A673 (cell line): ENCODE measurements at regions not wholly inside any gene's neighbourhood (a gene's known extent, or its start where the extent isn't known, plus 50 kb on each side); places are given as distances from the start of the nearest gene placed in this dataset.

Experiments used
- BruUV-seq: library from RNA; stranded (reverse); fragments of 400-500 nt; replicated peaks from 2 replicates; lab custom pipeline; 2021; lab: Mats Ljungman, UMichigan
- CTCF ChIA-PET: fragments of 300-600 bp; sonication (Branson Sonifier 250); formaldehyde crosslinking; loops from one replicate; lab custom pipeline; 2022; ENCODE audit warnings: antibody characterized with exemption; lab: Charles Lee
- POLR2A ChIA-PET: fragments of 300-600 bp; sonication (Branson Sonifier 250); formaldehyde crosslinking; loops from one replicate; lab custom pipeline; 2022; ENCODE audit warnings: antibody characterized with exemption; ENCODE audit not compliant: low non-redundant PET; lab: Charles Lee
- DNase-seq: peaks from one replicate; pipeline ENCODE4 v3.0.0-alpha.2; 2015; ENCODE audit warnings: low spot score
- H3K27ac ChIP-seq: fragments of 200-600 bp; sonication (generic); 2 replicates; pipeline ENCODE4 v1.5.1; 2016; ENCODE audit warnings: mixed run types, low read depth, mild to moderate bottlenecking, mixed read lengths, antibody characterized with exemption, low read length; ENCODE audit not compliant: poor library complexity, severe bottlenecking
- H3K27me3 ChIP-seq: fragments of 200-600 bp; sonication (generic); replicated peaks from 2 replicates; pipeline ENCODE4 v1.6.1; 2017; ENCODE audit warnings: mixed run types, low read depth, mild to moderate bottlenecking, mixed read lengths, antibody characterized with exemption, low read length; ENCODE audit not compliant: insufficient read depth, poor library complexity
- H3K36me3 ChIP-seq: fragments of 200-600 bp; sonication (generic); 2 replicates; pipeline ENCODE4 v1.6.1; 2016; ENCODE audit warnings: mixed run types, mild to moderate bottlenecking, mixed read lengths, antibody characterized with exemption, low read length; ENCODE audit not compliant: insufficient read depth, poor library complexity, severe bottlenecking
- H3K4me1 ChIP-seq: fragments of 200-600 bp; sonication (generic); 2 replicates; pipeline ENCODE4 v1.6.1; 2017; ENCODE audit warnings: mixed run types, mild to moderate bottlenecking, mixed read lengths, antibody characterized with exemption, low read length; ENCODE audit not compliant: insufficient read depth, poor library complexity, severe bottlenecking
- H3K4me3 ChIP-seq: fragments of 200-600 bp; sonication (generic); 2 replicates; pipeline ENCODE4 v1.5.1; 2016; ENCODE audit warnings: low read depth, mixed run types, mild to moderate bottlenecking, mixed read lengths, low read length; ENCODE audit not compliant: poor library complexity, severe bottlenecking
- H3K9me3 ChIP-seq: fragments of 200-600 bp; sonication (generic); 2 replicates; pipeline ENCODE4 v1.6.1; 2016; ENCODE audit warnings: mixed run types, low read depth, mild to moderate bottlenecking, mixed read lengths, antibody characterized with exemption, low read length; ENCODE audit not compliant: poor library complexity, severe bottlenecking
- EZH2 ChIP-seq: fragments of 200-600 bp; sonication (generic); IDR thresholded peaks from 2 replicates; pipeline ENCODE4 v1.6.1; 2017; ENCODE audit warnings: borderline replicate concordance, low read depth, mild to moderate bottlenecking, mixed read lengths, antibody characterized with exemption, low read length; ENCODE audit not compliant: poor library complexity, severe bottlenecking
- intact Hi-C: fragments of 100-400 bp; cut with micrococcal nuclease; formaldehyde crosslinking; loops from one replicate; pipeline ENCODE4 v1.10.0; 2022; ENCODE audit not compliant: unreplicated experiment
- TF ChIP-seq, protein P1 (sequence below): fragments of 300-800, 200-600 bp; sonication (generic); conservative IDR thresholded peaks from 2 replicates; pipeline ENCODE4 v1.5.1; 2017; ENCODE audit warnings: low read depth, mild to moderate bottlenecking, antibody characterized with exemption, low read length, moderate library complexity, mixed read lengths

DNA sequence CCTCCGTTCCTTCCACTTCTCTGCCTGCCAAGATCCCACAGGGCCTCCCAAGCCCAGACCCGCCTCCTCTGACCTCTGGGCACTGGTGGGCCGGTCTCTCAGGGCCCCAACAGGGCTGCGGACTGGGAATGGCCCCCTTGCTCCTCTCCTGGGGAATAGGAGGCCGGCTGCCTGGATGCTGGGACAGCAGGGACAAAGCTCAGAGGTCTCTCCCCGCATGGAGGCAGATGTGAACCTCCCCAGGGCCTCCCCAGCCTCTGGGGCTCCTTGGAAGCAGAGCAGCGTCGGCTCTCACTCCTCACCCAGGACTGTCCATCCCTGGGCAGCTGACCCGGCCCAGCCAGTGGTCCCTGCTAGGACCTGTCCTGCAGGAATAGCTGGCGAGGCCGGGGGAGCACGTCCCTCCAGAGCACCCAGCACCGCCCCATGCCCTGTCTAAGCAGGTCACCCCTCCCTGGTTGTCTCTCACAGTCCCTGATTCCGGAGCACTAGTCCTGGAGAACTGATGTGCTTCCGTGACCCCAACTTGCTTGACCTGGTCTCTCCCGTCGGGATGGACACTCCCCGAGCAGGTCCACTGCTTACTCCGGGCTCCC lies 85.8 kb downstream of the RTL6 start:
- DNase-seq, result no peak
- Histone ChIP-seq H3K9me3 (peaks cover 5% of the 10 kb centered on the region), H3K27ac (no peak overlapping the region), H3K4me3 (no peak overlapping the region), H3K4me1 (no peaks in the 10 kb centered on the region), H3K27me3 (no peaks in the 10 kb centered on the region), H3K36me3 (no peaks in the 10 kb centered on the region)
- CTCF ChIA-PET, result interaction anchor here (0.6 kb wide), 1 partner anchor 14 kb away, joined by 20 read pairs; no protein-coding TSS in a partner anchor
- no peak for TF ChIP-seq EZH2
- TF ChIP-seq, protein P1, sequence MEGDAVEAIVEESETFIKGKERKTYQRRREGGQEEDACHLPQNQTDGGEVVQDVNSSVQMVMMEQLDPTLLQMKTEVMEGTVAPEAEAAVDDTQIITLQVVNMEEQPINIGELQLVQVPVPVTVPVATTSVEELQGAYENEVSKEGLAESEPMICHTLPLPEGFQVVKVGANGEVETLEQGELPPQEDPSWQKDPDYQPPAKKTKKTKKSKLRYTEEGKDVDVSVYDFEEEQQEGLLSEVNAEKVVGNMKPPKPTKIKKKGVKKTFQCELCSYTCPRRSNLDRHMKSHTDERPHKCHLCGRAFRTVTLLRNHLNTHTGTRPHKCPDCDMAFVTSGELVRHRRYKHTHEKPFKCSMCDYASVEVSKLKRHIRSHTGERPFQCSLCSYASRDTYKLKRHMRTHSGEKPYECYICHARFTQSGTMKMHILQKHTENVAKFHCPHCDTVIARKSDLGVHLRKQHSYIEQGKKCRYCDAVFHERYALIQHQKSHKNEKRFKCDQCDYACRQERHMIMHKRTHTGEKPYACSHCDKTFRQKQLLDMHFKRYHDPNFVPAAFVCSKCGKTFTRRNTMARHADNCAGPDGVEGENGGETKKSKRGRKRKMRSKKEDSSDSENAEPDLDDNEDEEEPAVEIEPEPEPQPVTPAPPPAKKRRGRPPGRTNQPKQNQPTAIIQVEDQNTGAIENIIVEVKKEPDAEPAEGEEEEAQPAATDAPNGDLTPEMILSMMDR, result no peak
- intact Hi-C loops, result no loop called here
- BruUV-seq, result no TSS peak
- POLR2A ChIA-PET, result no interaction called here

DNA sequence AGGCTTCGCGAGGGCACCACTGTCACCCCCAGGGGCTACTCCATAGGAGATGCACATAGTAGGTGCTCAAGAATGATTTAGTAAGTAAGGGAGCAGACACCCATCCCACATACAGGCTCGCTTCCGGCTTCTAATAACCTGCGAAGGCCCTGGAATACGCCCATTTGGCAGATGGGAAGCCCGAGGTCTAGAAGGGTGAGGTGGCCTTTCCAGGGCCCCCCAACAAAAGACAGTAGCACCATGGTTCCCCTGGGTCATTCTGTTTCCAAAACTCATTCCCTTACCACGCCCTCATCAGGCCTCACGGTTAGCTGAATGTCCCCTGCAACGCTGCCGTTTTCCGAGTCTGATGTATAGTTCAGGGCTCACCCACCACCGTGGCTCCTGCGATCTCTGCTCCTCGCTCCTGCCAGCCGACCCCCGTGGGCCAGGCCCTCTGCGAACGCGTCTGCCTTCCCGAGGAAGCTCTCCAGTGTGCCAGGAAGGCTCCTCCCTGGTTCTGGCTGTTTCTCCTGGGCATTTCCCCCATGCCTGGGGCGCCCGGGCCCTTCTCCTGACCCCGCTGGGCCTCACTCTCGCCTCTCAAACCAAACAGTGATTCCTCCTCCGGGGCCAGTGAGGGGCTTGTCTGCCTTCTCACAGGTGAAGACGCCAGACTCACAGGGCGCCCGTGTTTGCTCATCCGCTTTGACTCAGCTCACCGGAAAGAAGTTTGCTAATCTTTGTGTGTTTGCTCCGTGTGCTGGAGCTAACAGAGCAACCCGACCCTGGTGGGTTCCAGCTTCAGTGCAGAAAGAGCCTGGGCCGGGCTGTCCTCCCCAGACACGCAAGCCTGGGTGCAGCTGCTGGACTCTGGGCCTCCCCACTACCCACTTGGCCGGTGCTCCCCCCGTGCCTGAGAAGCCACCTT lies 86.6 kb downstream of the RTL6 start:
- H3K4me3 ChIP-seq, result no peak overlapping the region
- no peaks in the 10 kb centered on the region for H3K4me1 ChIP-seq
- BruUV-seq, result no TSS peak
- no peak for DNase-seq
- H3K36me3 ChIP-seq, result no peaks in the 10 kb centered on the region
- peaks cover 5% of the 10 kb centered on the region for H3K9me3 ChIP-seq
- ChIA-PET POLR2A (no interaction called here), CTCF (no interaction called here)
- intact Hi-C loops, result no loop called here
- no peak overlapping the region for H3K27ac ChIP-seq
- TF ChIP-seq, protein P1, result no peak
- no peak for TF ChIP-seq EZH2
- no peaks in the 10 kb centered on the region for H3K27me3 ChIP-seq

DNA sequence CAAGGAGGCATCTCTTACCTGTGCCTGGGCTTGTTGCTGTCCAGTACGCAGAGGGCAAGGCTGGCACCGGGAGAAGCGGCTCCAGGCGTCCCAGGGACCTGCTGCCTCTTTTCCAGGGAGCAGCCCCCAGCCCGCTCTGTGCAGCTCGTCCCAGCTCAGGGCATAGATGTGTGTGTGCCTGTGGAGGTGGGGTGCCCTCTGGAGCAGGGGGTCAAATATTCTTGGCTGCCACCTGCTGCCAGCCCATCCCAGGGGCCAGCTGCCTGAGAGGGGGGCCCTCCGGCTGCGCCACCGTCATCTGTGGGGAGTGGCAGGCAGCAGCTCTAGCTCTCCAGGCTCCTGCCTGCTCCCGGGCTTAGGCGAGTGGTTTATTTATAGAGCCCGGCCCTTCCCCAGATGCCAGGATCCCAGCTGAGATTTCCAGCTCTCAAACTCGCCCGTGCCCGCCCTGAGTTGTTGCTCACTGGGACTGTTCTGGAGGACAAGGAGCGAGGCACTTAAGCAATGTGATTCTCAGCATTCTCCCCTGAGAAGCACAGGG lies 87.5 kb downstream of the RTL6 start:
- no peak for TF ChIP-seq EZH2
- TF ChIP-seq, protein P1, result no peak
- intact Hi-C loops, result no loop called here
- POLR2A ChIA-PET, result no interaction called here

More for the DNA sequence above, 87.5 kb downstream of the RTL6 start:
- no peaks in the 10 kb centered on the region for H3K4me1 ChIP-seq
- no peaks in the 10 kb centered on the region for H3K27me3 ChIP-seq
- CTCF ChIA-PET, result no interaction called here
- DNase-seq, result no peak
- no TSS peak for BruUV-seq
- H3K9me3 ChIP-seq, result no peaks in the 10 kb centered on the region
- H3K36me3 ChIP-seq, result no peaks in the 10 kb centered on the region
- H3K4me3 ChIP-seq, result no peak overlapping the region
- no peak overlapping the region for H3K27ac ChIP-seq
